GM21619 (cell line): ENCODE measurements at regions not wholly inside any gene's neighbourhood (a gene's known extent, or its start where the extent isn't known, plus 50 kb on each side); places are given as distances from the start of the nearest gene placed in this dataset.

ENCODE experiments used
- ATAC-seq: cut with Tn5 transposase; IDR thresholded peaks from one replicate; pipeline ENCODE4 v1.9.1; 2021; ENCODE audit not compliant: unreplicated experiment

DNA sequence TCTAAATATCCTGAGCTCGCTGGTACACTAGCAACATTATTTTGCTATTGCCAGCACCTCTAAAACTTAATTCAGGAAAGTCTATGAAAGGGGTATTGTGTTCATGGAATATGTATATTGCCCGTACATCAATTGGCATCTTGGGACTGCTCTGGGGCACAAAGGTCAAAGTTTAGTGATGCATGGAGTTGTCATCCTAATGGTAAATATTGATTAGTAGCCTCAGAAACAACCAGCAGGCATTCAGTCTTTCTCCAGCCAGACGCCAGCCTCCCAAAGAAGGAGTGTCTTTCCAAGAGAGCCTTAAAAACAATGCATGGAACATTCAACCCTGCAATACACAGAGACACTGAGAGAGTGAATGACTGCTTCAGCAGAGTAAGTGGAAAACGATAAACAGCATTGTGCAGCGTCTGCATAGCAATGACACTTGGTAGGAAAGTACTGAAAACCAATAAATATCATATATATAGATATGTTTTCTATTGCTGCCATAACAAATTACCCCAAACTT is 377.3 kb downstream of the SHQ1 start:
- ATAC-seq, result no peak

- no peak for ATAC-seq
Observed at GRCh38 chr3:72465853-72466252, 382.4 kb downstream of the SHQ1 start.

GRCh38 chr3:72463083-72463482 is 385.2 kb downstream of the SHQ1 start:
- no peak for ATAC-seq

- ATAC-seq, result no peak
Observed at GRCh38 chr3:72462595-72463011, 385.6 kb downstream of the SHQ1 start.

DNA sequence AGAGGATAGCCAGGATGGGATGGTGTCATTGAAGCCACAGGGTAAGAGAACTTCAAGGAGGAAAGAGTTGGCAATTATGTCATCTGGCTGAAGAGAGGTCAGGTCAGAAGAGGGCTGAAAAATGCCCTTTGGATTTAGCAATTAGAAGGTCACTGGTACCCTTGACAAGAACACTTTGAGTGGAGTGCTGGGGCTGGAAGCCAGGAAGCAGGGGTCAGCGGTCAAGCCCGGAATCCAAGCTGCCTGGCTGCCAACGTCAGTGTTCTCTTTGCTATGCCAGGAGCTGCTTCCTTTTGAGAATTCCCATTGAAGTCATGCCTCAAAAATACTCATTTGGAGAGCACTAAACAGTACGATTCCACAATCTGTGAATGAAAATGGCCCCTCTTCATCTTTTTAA is 386.5 kb downstream of the SHQ1 start:
- no peak for ATAC-seq

- no peak for ATAC-seq
Observed at GRCh38 chr3:72460205-72461174, 387.8 kb downstream of the SHQ1 start.

- ATAC-seq, result no peak
Observed at GRCh38 chr3:72459588-72459987, 388.7 kb downstream of the SHQ1 start.

- ATAC-seq, result no peak
Observed at GRCh38 chr3:72458375-72458774, 389.9 kb downstream of the SHQ1 start.

DNA sequence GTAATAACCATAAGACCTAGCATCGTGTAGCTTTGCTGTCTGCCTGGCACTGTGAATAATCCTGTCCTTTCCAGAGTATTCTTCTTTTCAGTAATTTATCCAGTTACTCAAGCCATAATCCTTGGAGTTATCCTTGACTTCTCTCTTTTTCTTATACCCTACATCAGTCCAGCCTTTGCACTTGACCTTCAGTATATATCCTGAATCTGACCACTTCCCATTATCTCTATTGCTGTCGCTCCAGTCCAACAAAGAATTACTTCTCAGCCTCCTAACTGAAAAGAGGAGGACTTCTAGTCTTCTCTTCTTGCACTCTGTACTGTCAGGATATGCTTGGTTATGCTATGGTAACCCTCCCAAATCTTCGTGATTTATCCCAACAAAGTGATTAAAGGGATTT is 393.8 kb downstream of the SHQ1 start:
- no peak for ATAC-seq

DNA sequence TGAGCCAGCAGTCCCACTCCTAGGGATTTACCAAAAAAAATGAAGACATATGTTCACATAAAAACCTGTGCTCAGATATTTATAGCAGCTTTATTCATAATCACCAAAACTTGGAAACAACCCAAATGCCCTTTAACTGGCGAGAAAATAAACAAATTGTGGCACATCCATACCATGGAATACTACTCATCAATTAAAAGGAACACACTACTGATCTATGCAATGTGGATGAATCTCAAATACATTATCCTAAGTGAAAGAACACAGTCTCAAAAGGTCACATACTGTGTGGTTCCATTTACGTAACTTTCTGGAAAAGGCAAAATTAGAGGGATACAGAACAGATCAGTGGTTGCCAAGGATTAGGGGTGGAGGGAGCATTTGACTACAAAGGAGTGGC is 394.5 kb downstream of the SHQ1 start:
- no peak for ATAC-seq

- ATAC-seq, result no peak
Observed at GRCh38 chr3:72452745-72453144, 395.5 kb downstream of the SHQ1 start.

- ATAC-seq, result no peak
Observed at GRCh38 chr3:72451841-72452240, 396.4 kb downstream of the SHQ1 start.

DNA sequence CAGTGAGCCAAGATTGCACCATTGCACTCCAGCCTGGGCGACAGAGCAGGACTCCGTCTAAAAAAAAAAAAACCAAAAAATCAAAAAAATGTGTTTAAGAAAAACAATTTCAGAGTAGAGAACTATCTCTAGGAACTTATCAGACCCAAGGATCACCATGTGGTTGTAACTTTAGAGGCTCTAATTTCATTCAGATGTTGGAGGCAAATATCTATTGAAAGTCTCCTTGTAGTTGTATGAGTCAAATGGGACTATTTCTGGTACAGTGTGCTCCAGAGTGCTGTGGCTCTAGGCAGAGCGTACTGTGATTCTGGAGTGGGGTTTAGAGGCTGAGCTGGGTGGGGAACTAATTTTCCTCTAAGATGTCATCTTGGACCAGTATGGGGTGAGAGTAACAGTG is 398.7 kb downstream of the SHQ1 start:
- no peak for ATAC-seq

DNA sequence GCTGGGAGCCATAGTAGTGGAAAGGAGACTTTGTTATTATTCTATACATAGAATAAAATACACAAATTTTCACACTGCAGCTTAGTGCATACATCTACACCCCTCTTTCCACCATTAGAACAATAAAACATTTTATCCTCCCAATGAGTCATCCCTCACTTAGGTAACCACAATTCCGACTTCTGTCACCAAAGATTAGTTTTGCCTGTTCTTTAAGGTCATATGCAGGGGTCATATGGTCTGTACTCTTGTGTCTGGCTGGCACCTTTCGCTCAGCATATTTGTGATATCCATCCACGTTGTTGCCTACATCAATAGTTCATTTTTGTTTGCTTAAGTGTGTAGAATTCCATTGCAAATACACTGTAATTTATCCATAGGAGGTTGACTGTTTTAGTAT is 399.4 kb downstream of the SHQ1 start:
- no peak for ATAC-seq

DNA sequence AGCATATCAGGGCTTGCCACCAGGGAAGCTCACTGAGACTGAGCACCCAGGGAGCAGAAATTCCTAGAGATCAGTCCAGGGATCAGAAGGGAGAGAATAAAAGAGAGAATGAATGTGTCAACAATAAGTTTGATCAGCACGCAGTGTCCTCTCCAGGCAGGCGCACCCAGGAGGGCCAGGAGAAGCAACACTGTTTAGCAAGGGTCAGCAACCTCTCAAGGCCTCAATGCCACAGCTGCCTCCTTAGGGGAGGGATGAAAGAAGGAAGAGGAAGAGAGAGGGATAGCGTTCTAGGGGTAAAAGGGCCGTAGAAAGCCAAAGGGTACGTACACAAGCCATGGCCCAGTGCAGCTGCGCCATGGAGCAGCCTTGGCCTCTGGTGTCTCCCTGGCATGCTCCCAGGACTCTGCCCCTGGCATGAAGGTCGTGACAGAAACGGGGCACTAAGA is 399.8 kb downstream of the SHQ1 start:
- ATAC-seq, result no peak

DNA sequence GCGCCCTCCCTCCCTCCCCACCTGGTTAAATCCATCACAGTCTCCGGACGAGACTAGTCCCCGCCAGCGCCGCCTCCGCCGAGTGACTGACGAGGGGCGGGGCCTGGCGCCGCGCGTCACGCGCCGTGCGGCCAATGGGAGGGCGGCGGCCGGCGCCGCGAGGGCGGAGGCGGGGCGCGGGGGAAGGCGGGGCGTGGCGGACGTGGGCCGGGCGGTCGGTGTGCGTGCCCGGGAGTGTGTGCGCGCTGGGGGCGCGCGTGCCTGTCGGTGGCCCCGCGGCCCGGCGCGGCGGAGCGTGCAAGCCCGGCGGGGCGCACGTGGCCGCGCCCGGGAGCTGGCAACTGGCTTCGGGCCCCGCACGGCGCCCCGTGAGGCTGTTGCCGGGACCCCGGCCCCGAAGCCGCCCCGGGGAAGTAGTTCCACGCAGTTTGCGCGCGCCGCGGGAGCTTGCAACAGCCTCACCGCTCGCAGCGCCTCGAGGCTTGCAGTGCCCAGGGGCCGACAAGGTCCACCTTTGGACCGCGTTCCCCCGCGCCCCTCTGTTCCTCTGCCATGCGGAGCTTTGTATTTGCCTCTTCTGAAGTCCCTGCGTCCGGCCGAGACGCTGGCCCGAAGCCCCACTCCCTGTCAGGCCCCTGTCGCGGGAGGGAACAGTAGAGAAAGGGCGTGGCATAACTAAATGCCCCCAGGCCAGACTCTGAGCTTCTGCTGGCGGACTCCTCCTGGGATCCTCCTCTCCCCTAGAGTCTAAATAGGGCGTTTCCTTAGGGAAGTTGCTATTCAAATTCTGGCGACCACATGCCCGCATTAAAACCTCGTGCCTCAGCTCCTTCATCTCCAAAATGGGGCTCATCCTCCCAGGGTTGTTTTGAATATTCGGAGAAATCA is 400.9 kb downstream of the SHQ1 start:
- ATAC-seq, result peak; percentile 80

GRCh38 chr3:72446218-72447058 is 401.8 kb downstream of the SHQ1 start, which contains the start of gene RYBP:
RYBP (minus strand) TSS chr3:72446621.
- peak; percentile 33 for ATAC-seq

GRCh38 chr3:72445827-72446217 is 402.4 kb downstream of the SHQ1 start:
- ATAC-seq, result no peak

- ATAC-seq, result no peak
Observed at GRCh38 chr3:72444656-72445223, 403.5 kb downstream of the SHQ1 start.

GRCh38 chr3:72442759-72443158 is 405.5 kb downstream of the SHQ1 start:
- ATAC-seq, result no peak
